Coronary artery (tissue), 2 donors: ENCODE measurements at regions not wholly inside any gene's neighbourhood (a gene's known extent, or its start where the extent isn't known, plus 50 kb on each side); places are given as distances from the start of the nearest gene placed in this dataset.

Source experiments
- DNase-seq: peaks from one replicate; pipeline ENCODE4 v3.0.0-alpha.2; 2017; ENCODE audit warnings: low spot score
- H3K27ac ChIP-seq, 2 donors: fragments of 200-600 bp; sonication (generic); one replicate each; pipeline ENCODE4 v1.5.1; 2016 to 2019
- H3K4me3 ChIP-seq: fragments of 200-600 bp; sonication (generic); 2 replicates; pipeline ENCODE4 v1.5.1; 2016; ENCODE audit warnings: mild to moderate bottlenecking, moderate library complexity
- TF ChIP-seq, protein P1 (sequence below): fragments of 200-600 bp; sonication (generic); IDR thresholded peaks from one replicate; pipeline ENCODE4 v1.5.1; 2019; ENCODE audit warnings: antibody characterized with exemption

DNA sequence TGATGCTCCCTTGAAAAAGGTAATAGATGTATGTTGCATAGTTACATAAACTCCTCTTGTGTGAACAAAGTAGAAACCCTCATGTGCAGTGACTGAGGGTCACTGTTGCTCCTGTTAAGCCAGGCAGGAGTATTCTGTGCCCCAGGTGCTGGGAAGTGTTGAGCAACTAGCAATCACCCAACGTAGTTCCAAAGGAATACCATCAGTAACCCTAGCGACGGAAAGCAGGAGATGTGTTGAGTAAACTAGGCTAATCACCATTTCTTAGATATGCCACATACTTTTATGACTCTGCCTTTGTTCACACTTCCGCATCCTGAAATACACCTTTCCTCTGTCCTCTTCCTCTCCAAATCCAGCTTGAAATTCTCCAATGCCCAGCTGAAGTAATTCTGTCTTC is 50.9 kb upstream of the TAB3 start:
- Histone ChIP-seq H3K4me3 (no peak overlapping the region), H3K27ac (no peak overlapping the region)
- no peak for DNase-seq
- TF ChIP-seq, protein P1, sequence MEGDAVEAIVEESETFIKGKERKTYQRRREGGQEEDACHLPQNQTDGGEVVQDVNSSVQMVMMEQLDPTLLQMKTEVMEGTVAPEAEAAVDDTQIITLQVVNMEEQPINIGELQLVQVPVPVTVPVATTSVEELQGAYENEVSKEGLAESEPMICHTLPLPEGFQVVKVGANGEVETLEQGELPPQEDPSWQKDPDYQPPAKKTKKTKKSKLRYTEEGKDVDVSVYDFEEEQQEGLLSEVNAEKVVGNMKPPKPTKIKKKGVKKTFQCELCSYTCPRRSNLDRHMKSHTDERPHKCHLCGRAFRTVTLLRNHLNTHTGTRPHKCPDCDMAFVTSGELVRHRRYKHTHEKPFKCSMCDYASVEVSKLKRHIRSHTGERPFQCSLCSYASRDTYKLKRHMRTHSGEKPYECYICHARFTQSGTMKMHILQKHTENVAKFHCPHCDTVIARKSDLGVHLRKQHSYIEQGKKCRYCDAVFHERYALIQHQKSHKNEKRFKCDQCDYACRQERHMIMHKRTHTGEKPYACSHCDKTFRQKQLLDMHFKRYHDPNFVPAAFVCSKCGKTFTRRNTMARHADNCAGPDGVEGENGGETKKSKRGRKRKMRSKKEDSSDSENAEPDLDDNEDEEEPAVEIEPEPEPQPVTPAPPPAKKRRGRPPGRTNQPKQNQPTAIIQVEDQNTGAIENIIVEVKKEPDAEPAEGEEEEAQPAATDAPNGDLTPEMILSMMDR: no peak
